ENCODE measurements at regions not wholly inside any gene's neighbourhood (a gene's known extent, or its start where the extent isn't known, plus 50 kb on each side); places are given as distances from the start of the nearest gene placed in this dataset.

DNA sequence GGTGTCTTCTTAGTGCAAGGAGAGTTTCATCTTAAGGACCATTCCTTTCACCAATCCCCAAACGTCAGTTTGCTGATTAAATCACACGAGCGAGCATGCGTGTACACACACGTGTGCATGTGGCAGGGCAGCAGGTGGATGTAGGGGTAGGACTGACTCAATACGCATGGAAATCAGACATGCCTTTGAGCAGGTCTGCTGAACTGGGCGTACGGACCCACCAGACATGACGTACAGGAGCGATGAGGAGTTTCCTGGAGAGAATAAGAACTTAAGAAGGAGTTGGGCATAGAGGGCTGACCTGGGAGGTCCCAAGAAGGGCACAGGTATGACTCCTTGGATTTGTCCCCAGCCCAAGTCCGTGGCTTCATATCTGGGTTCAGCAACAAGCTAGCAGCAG, 170.0 kb downstream of the FGF18 start:
- DNase-seq (ENCODE audit: low spot score): no peak
- no peak overlapping the region for H3K27ac ChIP-seq
- POLR2A ChIA-PET (ENCODE audit: low non-redundant PET): no interaction called here
- TF ChIP-seq, protein P1, sequence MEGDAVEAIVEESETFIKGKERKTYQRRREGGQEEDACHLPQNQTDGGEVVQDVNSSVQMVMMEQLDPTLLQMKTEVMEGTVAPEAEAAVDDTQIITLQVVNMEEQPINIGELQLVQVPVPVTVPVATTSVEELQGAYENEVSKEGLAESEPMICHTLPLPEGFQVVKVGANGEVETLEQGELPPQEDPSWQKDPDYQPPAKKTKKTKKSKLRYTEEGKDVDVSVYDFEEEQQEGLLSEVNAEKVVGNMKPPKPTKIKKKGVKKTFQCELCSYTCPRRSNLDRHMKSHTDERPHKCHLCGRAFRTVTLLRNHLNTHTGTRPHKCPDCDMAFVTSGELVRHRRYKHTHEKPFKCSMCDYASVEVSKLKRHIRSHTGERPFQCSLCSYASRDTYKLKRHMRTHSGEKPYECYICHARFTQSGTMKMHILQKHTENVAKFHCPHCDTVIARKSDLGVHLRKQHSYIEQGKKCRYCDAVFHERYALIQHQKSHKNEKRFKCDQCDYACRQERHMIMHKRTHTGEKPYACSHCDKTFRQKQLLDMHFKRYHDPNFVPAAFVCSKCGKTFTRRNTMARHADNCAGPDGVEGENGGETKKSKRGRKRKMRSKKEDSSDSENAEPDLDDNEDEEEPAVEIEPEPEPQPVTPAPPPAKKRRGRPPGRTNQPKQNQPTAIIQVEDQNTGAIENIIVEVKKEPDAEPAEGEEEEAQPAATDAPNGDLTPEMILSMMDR (conservative IDR thresholded peaks at IDR 0.05; ENCODE audit: low read depth): no peak
- CTCF ChIA-PET: no interaction called here

DNA sequence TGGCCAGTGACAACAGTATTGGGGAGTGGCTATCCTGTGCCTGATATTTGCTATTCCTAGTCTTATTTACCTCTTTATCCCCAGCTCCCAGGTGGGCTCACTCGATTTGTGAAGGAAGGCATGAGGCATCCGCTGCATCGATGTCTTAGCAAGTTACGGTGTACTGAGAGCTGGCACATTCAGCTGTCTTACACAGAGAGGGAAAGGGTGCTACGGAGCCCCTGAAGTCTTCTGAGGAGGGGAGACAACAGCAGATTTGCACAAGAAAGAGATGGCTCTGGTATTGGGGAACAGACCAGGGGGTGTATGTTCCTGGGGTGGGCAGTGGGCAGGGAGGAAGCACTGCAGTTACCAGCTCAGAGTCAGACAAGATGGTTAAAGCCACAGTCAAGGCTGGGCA, 172.6 kb downstream of the FGF18 start:
- TF ChIP-seq, protein P1 (conservative IDR thresholded peaks at IDR 0.05; ENCODE audit: low read depth): no peak
- POLR2A ChIA-PET (ENCODE audit: low non-redundant PET): no interaction called here
- CTCF ChIA-PET: interaction anchor here (0.5 to 0.9 kb wide), 2 partner anchors 14 to 1890 kb away, joined by 3 read pairs; no protein-coding TSS in a partner anchor

DNA sequence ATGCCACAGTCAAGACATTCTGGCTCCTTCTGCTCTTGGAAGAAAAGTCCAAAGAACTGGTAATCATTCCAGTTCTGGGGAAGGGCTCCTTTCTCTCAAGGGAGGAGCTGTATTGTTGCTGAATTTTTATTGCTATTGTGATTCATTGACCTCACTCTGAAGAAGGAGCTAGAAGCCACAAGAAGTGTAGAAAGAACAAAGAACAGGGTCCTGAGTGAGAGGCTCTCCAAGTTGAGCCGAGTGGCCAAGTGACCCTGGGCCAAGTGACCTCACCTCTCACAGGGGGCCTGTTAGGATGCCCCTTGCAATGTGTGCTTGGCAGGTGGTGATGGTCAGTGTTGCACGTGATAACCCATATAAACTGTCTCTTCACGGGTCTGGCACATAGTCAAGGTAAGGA, 173.3 kb downstream of the FGF18 start:
- TF ChIP-seq, protein P1 (conservative IDR thresholded peaks at IDR 0.05; ENCODE audit: low read depth): no peak
- no peak overlapping the region for H3K27ac ChIP-seq
- ChIA-PET CTCF (no interaction called here), POLR2A (ENCODE audit: low non-redundant PET) (no interaction called here)
- DNase-seq (ENCODE audit: low spot score): no peak

More for the DNA sequence above, 172.6 kb downstream of the FGF18 start:
- no peak for DNase-seq (ENCODE audit: low spot score)
- H3K27ac ChIP-seq: no peak overlapping the region

DNA sequence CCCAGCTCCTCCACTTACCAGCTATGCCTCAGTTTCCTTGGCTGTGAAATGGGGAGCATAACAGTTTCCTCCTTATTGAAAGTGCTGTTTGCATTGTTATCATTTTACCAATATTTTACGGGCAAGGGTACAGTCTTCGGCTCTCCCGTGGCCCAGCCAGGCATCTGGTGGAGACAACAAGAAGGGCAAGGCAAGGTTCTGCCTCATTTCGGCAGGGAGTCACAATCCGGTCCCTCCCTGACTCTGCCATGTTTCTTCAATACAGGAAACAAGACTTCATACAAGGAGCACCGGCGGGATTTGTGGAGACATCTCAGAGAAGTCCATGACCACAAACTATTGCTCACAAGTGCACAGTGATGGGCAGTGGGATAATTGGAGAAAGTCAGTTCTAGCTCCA, 174.0 kb downstream of the FGF18 start:
- no peak overlapping the region for H3K27ac ChIP-seq
- DNase-seq (ENCODE audit: low spot score): no peak
- TF ChIP-seq, protein P1 (conservative IDR thresholded peaks at IDR 0.05; ENCODE audit: low read depth): no peak
- CTCF ChIA-PET: no interaction called here
- POLR2A ChIA-PET (ENCODE audit: low non-redundant PET): no interaction called here

DNA sequence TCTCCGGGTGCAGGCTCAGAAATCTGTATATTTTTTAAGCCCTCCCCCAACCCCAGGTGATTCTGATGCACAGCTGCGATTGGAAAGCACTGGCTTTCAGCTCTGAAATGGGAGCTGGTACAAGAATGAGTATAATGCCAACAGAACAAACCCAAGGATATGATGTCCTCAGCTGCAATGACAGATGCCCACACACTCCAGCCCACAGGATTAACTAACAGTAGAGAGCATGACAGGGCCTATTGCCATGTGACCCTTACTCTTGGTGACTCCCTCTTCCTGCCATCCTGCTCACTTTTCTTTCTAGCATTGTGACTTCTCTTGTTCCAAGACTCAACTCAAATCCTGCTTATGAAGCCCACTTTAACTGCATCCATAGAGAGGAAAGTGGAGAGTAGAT, 174.5 kb downstream of the FGF18 start:
- no peak for DNase-seq (ENCODE audit: low spot score)
- no peak overlapping the region for H3K27ac ChIP-seq
- ChIA-PET CTCF (no interaction called here), POLR2A (ENCODE audit: low non-redundant PET) (no interaction called here)
- TF ChIP-seq, protein P1 (conservative IDR thresholded peaks at IDR 0.05; ENCODE audit: low read depth): no peak

DNA sequence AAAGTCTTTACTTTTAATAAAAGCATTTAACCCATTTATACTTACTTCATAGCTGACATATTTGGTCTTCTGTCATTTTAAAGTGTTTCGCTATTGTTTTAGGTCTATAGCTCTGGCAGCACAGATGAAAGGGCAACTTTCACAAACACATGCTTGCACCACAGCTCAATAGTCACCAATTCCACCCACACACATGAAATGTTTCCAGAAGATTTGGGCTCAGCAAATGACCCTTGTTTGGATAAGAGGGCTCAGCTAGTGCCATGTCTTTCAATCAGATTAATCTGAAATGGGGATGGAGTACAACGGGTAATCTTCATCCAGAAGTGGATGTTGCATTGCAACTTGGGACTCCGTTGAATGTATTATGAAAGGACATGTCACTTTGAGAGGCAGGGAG, 176.0 kb downstream of the FGF18 start:
- TF ChIP-seq, protein P1 (conservative IDR thresholded peaks at IDR 0.05; ENCODE audit: low read depth): no peak
- ChIA-PET CTCF (interaction anchor here (0.6 kb wide), 2 partner anchors 9 to 10 kb away, joined by 3 to 11 read pairs; no protein-coding TSS in a partner anchor), POLR2A (ENCODE audit: low non-redundant PET) (no interaction called here)
- no peak overlapping the region for H3K27ac ChIP-seq
- DNase-seq (ENCODE audit: low spot score): no peak

DNA sequence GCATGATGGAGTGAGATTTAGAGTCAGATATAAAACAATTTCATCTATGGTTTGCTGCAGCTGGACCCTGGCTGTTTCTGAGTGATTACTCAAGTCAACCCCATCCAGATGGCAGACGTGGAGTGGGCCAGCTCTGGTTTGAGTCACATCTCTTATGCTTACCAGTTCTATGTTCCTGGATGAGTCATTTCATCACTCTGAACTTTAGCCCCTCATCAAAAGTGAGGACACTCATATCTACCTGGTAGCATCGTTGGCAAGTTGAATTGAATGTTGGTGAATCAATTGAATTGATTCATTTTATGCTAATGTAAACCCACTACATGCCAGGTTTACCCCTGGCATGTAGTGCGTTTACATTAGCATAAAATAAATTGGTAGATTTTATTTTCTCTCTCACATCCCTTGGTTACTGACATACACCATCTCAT, 176.4 kb downstream of the FGF18 start:
- POLR2A ChIA-PET (ENCODE audit: low non-redundant PET): no interaction called here
- TF ChIP-seq, protein P1 (conservative IDR thresholded peaks at IDR 0.05; ENCODE audit: low read depth): no peak
- peak overlapping the region; percentile 33; the same call in 1 of the 2 replicates for H3K27ac ChIP-seq
- CTCF ChIA-PET: interaction anchor here (0.6 kb wide), 2 partner anchors 9 to 10 kb away, joined by 3 to 11 read pairs; no protein-coding TSS in a partner anchor
- peak; percentile 45 for DNase-seq (ENCODE audit: low spot score)
